GM19240 (cell line): ENCODE measurements at regions not wholly inside any gene's neighbourhood (a gene's known extent, or its start where the extent isn't known, plus 50 kb on each side); places are given as distances from the start of the nearest gene placed in this dataset.

ENCODE experiments used
- DNase-seq: peaks from one replicate; pipeline ENCODE4 v3.0.0; 2011; ENCODE audit warnings: low spot score; ENCODE audit not compliant: insufficient read length

DNA sequence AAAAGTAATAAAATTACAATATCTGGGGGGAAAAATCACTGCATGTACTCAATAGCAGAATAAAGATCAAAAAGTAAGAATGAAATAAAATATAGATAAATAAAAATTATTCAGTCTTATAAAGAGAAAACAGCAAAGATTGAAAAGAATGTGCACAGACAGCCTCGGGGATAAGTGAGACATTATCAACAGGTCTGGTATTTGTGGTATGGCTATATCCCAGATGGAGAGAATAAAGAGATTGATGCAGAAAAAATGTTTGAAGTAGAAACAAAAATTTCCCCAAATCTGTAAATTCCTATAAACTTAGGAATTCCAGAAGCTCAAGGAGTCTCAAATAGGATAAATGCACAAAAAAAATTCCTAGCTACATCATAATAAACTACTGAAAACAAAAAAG, 74.5 kb upstream of the LUZP2 start:
- DNase-seq, result no peak

DNA sequence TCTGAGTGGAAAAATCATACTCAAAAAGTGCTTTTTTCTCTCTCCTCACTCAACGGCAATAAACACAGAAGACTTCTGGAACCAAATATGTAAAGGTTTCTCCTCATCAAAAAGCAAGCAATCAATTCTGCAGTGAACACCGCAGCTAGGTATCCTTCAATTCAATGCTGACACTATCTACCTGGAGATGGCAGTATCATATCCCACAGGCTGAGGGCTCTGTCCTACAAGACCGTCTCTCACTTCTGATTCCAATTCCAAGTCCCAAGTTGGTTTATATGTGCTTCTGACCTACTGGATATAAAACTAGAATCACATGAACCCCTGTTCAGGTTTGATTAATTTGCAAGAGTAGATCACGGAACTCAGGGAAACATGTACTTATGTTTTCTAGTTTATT, 59.7 kb upstream of the LUZP2 start:
- DNase-seq, result no peak
